ENCODE measurements at regions not wholly inside any gene's neighbourhood (a gene's known extent, or its start where the extent isn't known, plus 50 kb on each side); places are given as distances from the start of the nearest gene placed in this dataset.
"Not testable (repeated sequence)": the region's sequence is repeated elsewhere in the genome, so short reads cannot be mapped to it uniquely, and the experiment has no call there.

DNA sequence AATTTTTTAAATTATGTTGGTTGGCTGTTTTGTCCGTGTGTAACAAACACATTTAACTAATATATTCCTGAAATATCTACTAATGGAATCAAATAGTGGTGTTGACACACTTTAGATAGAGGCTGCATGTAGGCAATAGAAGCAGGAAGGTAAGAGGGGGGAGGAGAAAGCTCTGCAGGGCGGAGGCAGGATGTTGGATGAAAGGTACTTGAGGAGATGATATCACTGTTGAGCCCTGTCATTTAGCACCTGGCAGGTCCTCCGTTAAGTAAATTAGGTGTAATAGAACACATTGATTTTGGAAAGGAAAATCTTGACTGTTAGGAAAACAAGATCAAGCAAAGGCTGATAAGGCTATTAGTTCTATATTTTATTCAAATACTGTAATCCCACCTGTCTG, 618.7 kb downstream of the PKHD1 start:
- Histone ChIP-seq H3K4me3 (ENCODE audit: low read depth in 1 of 2, low read length in 2 of 2) (no peak overlapping the region), H3K9me3 (ENCODE audit: control insufficient read depth in 1 of 2, low read length in 2 of 2) (no peaks in the 10 kb centered on the region), H3K27me3 (ENCODE audit: control insufficient read depth in 1 of 2, insufficient read depth in 2 of 2, low read length in 2 of 2) (no peaks in the 10 kb centered on the region), H3K36me3 (ENCODE audit: control insufficient read depth in 1 of 2, insufficient read depth in 2 of 2, low read length in 2 of 2) (no peaks in the 10 kb centered on the region), H3K27ac (ENCODE audit: low read depth, low read length) (no peak overlapping the region), H3K9ac (ENCODE audit: low read depth in 1 of 2, low read length in 2 of 2) (no peak overlapping the region), H3K4me1 (ENCODE audit: control insufficient read depth in 1 of 2, insufficient read depth in 2 of 2, low read length in 2 of 2) (no peaks in the 10 kb centered on the region)

DNA sequence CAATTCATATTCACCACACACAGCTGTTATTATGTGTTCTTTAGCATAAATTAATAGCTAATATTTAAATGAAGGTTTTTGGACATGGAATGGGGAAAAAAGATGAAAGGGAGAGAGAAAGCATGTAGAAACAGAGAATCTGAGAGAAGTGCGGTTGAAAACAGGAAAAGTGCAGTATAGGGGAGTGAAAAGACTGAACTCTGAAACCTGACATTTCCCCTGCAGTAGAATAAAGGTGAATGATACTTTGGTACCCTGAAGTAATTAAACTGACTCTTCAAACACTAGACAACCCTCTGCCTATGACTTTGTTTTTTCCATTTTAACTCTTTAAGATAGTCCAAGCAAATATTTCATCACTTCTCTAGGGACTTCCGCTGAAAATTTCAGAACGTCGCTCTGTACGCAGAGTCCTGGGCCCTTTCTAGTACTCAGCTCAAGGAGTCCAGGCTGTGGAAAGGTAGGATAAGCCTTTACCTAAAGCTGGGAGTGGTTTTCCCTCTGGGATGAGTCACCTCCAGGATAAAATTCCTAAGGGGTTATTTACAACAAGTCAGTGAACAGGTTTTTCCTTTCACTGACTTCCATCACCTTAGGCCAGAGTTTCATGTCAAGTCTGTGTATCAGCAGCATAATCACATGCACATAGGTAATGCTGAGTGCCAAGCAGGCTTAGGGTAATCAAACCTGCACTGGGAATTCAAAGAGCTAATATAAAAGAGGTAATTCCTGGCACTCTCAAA, 614.5 kb downstream of the PKHD1 start:
- H3K27ac ChIP-seq (ENCODE audit: low read depth, low read length) = no peak overlapping the region
- H3K4me1 ChIP-seq (ENCODE audit: control insufficient read depth in 1 of 2, insufficient read depth in 2 of 2, low read length in 2 of 2) = no peaks in the 10 kb centered on the region
- H3K36me3 ChIP-seq (ENCODE audit: control insufficient read depth in 1 of 2, insufficient read depth in 2 of 2, low read length in 2 of 2) = no peaks in the 10 kb centered on the region
- no peaks in the 10 kb centered on the region for H3K9me3 ChIP-seq (ENCODE audit: control insufficient read depth in 1 of 2, low read length in 2 of 2)
- no peak overlapping the region for H3K9ac ChIP-seq (ENCODE audit: low read depth in 1 of 2, low read length in 2 of 2)
- no peak overlapping the region for H3K4me3 ChIP-seq (ENCODE audit: low read depth in 1 of 2, low read length in 2 of 2)
- no peaks in the 10 kb centered on the region for H3K27me3 ChIP-seq (ENCODE audit: control insufficient read depth in 1 of 2, insufficient read depth in 2 of 2, low read length in 2 of 2)

DNA sequence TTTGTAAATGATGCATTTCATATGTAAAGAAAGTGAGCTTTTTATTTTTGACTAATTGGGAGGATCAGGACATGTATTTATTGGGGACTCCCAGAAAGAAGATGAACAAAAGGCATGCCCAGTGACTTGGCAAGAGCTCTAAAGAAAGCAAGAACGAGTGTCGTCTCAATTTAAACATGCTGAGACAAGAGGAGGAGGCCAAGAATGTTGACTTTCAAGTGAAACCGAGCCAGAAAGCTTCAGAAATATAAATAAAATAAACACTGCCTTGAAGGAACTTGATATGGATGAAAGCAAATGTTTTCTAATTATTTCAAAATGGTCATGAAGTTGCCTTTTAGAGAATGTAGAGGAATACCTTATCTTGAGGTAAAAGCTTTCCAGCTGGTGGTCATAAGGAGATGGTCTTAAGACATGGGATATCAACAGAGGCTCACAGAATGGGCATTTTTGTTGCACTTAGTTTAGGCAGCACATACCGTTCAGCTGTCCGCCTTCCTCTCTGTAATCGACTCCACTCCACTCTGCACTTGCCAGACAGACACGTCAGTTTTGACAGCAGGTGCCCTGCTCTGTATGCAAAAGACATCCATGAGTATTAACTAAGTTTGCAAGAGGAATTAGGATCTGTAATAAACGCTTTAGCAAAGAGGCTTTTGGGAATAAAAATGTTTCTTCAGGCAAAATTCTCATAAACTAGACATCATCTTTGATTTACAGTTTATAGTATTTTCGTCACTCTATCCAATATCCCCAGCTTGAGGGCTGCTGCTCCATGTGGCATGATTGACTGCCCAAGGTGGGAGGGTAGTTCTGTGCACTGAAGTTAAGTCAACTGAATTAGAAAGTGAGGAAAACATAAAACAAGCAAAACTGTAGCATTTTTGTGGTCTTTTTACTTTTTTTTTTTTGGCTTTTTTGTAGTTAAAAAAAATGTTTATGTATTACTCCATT, 613.1 kb downstream of the PKHD1 start:
- Histone ChIP-seq H3K9me3 (ENCODE audit: control insufficient read depth in 1 of 2, low read length in 2 of 2) (no peaks in the 10 kb centered on the region), H3K9ac (ENCODE audit: low read depth in 1 of 2, low read length in 2 of 2) (no peak overlapping the region), H3K4me1 (ENCODE audit: control insufficient read depth in 1 of 2, insufficient read depth in 2 of 2, low read length in 2 of 2) (no peaks in the 10 kb centered on the region), H3K4me3 (ENCODE audit: low read depth in 1 of 2, low read length in 2 of 2) (no peak overlapping the region), H3K27me3 (ENCODE audit: control insufficient read depth in 1 of 2, insufficient read depth in 2 of 2, low read length in 2 of 2) (no peaks in the 10 kb centered on the region), H3K36me3 (ENCODE audit: control insufficient read depth in 1 of 2, insufficient read depth in 2 of 2, low read length in 2 of 2) (no peaks in the 10 kb centered on the region), H3K27ac (ENCODE audit: low read depth, low read length) (no peak overlapping the region)

DNA sequence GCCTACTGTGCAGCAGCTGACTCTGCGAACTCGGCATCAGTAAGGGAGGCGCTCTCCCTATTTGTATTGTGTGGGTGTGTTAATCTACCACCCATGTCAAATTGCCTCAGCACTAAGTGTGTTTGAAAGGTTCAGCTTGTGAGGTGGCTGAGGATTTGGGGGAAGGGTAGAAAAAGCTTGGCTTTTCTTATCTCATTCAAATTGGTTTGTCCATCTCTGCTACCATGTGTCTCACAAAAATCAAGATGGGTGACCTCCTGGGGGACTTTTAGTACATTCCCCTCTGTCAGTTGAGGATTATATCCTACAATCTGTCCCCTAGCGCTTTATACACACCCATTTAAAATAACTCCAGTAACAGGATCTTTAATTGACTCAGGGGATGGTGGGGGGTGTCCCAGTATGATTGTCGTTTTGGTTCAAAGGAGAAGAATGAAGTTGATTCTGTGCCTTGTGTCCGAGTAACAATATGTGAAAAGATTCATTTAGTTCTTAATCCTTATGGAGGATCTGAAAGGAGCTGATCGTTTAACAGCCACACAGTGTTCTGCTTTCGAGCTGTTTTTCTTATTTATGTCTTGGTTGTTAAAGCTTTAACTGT, 609.6 kb downstream of the PKHD1 start:
- no peak overlapping the region for H3K27ac ChIP-seq (ENCODE audit: low read depth, low read length)
- no peak overlapping the region for H3K9ac ChIP-seq (ENCODE audit: low read depth in 1 of 2, low read length in 2 of 2)
- no peaks in the 10 kb centered on the region for H3K4me1 ChIP-seq (ENCODE audit: control insufficient read depth in 1 of 2, insufficient read depth in 2 of 2, low read length in 2 of 2)
- no peaks in the 10 kb centered on the region for H3K9me3 ChIP-seq (ENCODE audit: control insufficient read depth in 1 of 2, low read length in 2 of 2)
- no peaks in the 10 kb centered on the region for H3K27me3 ChIP-seq (ENCODE audit: control insufficient read depth in 1 of 2, insufficient read depth in 2 of 2, low read length in 2 of 2)
- no peaks in the 10 kb centered on the region for H3K36me3 ChIP-seq (ENCODE audit: control insufficient read depth in 1 of 2, insufficient read depth in 2 of 2, low read length in 2 of 2)
- no peak overlapping the region for H3K4me3 ChIP-seq (ENCODE audit: low read depth in 1 of 2, low read length in 2 of 2)

DNA sequence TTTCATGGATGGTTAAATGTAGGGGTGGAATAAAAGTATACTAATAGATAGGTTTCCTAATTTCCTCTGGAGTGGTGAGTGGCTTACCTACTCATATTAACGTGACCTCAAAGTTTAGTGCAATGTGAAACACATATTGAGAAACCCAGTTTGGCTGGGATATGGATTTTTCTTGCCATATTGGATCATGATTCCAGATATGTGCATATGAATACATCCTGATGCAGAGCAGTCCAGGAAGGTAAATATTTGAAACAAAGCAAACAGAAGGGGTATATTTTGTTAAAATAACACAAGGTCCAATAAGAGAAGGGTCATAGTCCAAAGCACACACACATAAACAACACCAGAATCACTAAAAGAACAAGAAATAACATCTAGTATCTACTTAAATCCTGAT, 608.1 kb downstream of the PKHD1 start:
- Histone ChIP-seq H3K27ac (ENCODE audit: low read depth, low read length) (no peak overlapping the region), H3K9me3 (ENCODE audit: control insufficient read depth in 1 of 2, low read length in 2 of 2) (no peaks in the 10 kb centered on the region), H3K4me3 (ENCODE audit: low read depth in 1 of 2, low read length in 2 of 2) (no peak overlapping the region), H3K9ac (ENCODE audit: low read depth in 1 of 2, low read length in 2 of 2) (no peak overlapping the region), H3K4me1 (ENCODE audit: control insufficient read depth in 1 of 2, insufficient read depth in 2 of 2, low read length in 2 of 2) (no peaks in the 10 kb centered on the region), H3K27me3 (ENCODE audit: control insufficient read depth in 1 of 2, insufficient read depth in 2 of 2, low read length in 2 of 2) (no peaks in the 10 kb centered on the region), H3K36me3 (ENCODE audit: control insufficient read depth in 1 of 2, insufficient read depth in 2 of 2, low read length in 2 of 2) (no peaks in the 10 kb centered on the region)

DNA sequence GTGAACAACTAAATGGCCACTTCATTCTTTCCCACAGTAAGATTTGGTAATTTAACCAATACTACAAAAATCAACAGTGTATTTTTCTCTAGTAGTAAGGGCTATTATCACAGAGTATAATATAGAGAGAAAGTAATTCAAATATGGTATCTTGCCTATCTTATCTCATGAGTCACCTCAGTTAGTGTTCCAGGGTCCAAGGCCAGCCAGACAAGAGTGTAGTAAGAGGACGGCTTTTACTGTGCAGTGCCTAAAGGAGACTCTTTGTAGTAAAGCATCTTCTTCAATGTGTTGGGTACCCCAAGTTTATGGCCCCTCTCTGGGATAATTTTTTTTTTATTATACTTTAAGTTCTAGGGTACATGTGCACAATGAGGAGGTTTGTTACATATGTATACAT, 607.4 kb downstream of the PKHD1 start:
- Histone ChIP-seq H3K27me3 (ENCODE audit: control insufficient read depth in 1 of 2, insufficient read depth in 2 of 2, low read length in 2 of 2) (no peaks in the 10 kb centered on the region), H3K4me3 (ENCODE audit: low read depth in 1 of 2, low read length in 2 of 2) (no peak overlapping the region), H3K9ac (ENCODE audit: low read depth in 1 of 2, low read length in 2 of 2) (no peak overlapping the region), H3K4me1 (ENCODE audit: control insufficient read depth in 1 of 2, insufficient read depth in 2 of 2, low read length in 2 of 2) (no peaks in the 10 kb centered on the region), H3K27ac (ENCODE audit: low read depth, low read length) (no peak overlapping the region), H3K36me3 (ENCODE audit: control insufficient read depth in 1 of 2, insufficient read depth in 2 of 2, low read length in 2 of 2) (no peaks in the 10 kb centered on the region), H3K9me3 (ENCODE audit: control insufficient read depth in 1 of 2, low read length in 2 of 2) (no peaks in the 10 kb centered on the region)

DNA sequence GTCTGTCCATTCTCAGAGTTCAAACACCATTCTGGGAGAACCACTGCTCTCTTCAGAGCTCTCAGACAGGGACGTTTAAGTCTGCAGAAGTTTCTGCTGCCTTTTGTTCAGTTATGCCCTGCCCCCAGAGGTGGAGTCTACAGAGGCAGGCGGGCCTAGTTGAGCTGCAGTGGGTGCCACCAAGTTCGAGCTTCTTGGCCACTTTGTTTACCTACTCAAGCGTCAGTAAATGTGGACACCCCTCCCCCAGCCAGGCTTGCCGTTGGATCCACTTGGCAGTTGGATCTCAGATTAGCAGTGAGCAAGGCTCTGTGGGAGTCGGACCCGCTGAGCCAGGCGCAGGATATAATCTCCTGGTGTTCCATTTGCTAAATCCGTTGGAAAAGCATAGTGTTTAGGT, 601.5 kb downstream of the PKHD1 start:
- not testable (repeated sequence) for H3K9ac ChIP-seq (ENCODE audit: low read depth in 1 of 2, low read length in 2 of 2); H3K4me3 ChIP-seq (ENCODE audit: low read depth in 1 of 2, low read length in 2 of 2); H3K27me3 ChIP-seq (ENCODE audit: control insufficient read depth in 1 of 2, insufficient read depth in 2 of 2, low read length in 2 of 2); H3K9me3 ChIP-seq (ENCODE audit: control insufficient read depth in 1 of 2, low read length in 2 of 2); H3K27ac ChIP-seq (ENCODE audit: low read depth, low read length); H3K36me3 ChIP-seq (ENCODE audit: control insufficient read depth in 1 of 2, insufficient read depth in 2 of 2, low read length in 2 of 2); H3K4me1 ChIP-seq (ENCODE audit: control insufficient read depth in 1 of 2, insufficient read depth in 2 of 2, low read length in 2 of 2)

DNA sequence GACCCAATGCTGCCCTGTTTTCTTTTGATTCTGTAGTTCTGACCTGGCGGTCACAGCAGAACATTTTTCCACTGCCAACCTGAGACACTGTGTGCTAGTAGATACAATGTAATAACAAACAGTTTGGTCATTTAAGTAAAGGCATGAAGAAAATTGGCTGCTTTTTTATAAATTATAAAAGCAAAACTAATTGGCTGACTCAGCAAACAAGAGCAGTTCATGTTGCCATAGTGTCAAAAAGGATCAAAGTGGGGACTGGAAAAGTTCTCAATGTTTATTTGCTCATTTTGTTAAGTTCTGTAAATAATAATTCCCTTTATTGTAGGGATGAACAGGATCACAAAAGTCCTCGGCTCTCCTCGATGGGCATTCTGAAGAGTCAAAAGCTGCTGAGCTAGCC, 599.5 kb downstream of the PKHD1 start:
- H3K27ac ChIP-seq (ENCODE audit: low read depth, low read length) = no peak overlapping the region
- no peaks in the 10 kb centered on the region for H3K4me1 ChIP-seq (ENCODE audit: control insufficient read depth in 1 of 2, insufficient read depth in 2 of 2, low read length in 2 of 2)
- no peaks in the 10 kb centered on the region for H3K27me3 ChIP-seq (ENCODE audit: control insufficient read depth in 1 of 2, insufficient read depth in 2 of 2, low read length in 2 of 2)
- H3K9ac ChIP-seq (ENCODE audit: low read depth in 1 of 2, low read length in 2 of 2) = no peak overlapping the region
- H3K4me3 ChIP-seq (ENCODE audit: low read depth in 1 of 2, low read length in 2 of 2) = no peak overlapping the region
- no peaks in the 10 kb centered on the region for H3K36me3 ChIP-seq (ENCODE audit: control insufficient read depth in 1 of 2, insufficient read depth in 2 of 2, low read length in 2 of 2)
- no peaks in the 10 kb centered on the region for H3K9me3 ChIP-seq (ENCODE audit: control insufficient read depth in 1 of 2, low read length in 2 of 2)

DNA sequence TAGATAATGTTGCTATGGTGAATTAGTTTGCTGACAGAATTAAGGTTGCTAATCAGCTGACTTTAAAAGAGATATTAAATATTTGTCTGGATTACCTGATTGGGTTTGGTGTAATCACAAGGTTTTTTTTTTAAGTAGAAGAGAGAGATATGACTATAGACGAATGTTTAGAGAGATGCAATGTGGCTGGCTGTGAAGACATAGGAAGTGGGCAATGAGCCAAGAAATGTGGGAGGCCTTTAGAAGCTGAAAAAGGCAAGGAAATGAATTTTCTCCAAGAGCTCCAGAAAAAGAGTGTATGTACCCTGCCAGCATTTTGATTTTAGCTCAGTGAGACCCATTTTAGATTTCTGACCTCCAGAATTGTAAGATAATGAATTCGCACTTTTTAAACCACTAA, 598.3 kb downstream of the PKHD1 start:
- no peaks in the 10 kb centered on the region for H3K36me3 ChIP-seq (ENCODE audit: control insufficient read depth in 1 of 2, insufficient read depth in 2 of 2, low read length in 2 of 2)
- H3K9ac ChIP-seq (ENCODE audit: low read depth in 1 of 2, low read length in 2 of 2) = no peak overlapping the region
- no peak overlapping the region for H3K27ac ChIP-seq (ENCODE audit: low read depth, low read length)
- H3K4me1 ChIP-seq (ENCODE audit: control insufficient read depth in 1 of 2, insufficient read depth in 2 of 2, low read length in 2 of 2) = no peaks in the 10 kb centered on the region
- H3K9me3 ChIP-seq (ENCODE audit: control insufficient read depth in 1 of 2, low read length in 2 of 2) = no peaks in the 10 kb centered on the region
- H3K27me3 ChIP-seq (ENCODE audit: control insufficient read depth in 1 of 2, insufficient read depth in 2 of 2, low read length in 2 of 2) = no peaks in the 10 kb centered on the region
- no peak overlapping the region for H3K4me3 ChIP-seq (ENCODE audit: low read depth in 1 of 2, low read length in 2 of 2)

DNA sequence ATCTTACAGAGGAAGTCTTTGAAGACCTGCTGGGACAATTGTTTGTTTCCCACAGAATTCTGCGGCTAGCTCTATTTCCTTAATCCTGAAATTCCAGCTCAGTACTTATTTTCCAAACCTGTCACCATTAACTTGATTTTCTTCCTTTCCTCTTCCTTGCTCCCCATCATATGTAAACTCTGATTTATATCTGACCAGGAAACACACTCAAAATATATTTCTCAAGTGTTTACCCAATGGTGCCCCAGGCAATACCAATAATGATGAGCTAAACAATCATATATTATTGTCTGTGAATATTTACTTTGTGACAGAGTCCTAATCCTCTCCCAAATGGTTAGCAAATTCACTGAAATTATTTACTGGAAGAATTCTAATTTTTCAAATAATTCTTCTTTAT, 597.3 kb downstream of the PKHD1 start:
- Histone ChIP-seq H3K27ac (ENCODE audit: low read depth, low read length) (no peak overlapping the region), H3K36me3 (ENCODE audit: control insufficient read depth in 1 of 2, insufficient read depth in 2 of 2, low read length in 2 of 2) (no peaks in the 10 kb centered on the region), H3K4me1 (ENCODE audit: control insufficient read depth in 1 of 2, insufficient read depth in 2 of 2, low read length in 2 of 2) (no peaks in the 10 kb centered on the region), H3K9ac (ENCODE audit: low read depth in 1 of 2, low read length in 2 of 2) (no peak overlapping the region), H3K27me3 (ENCODE audit: control insufficient read depth in 1 of 2, insufficient read depth in 2 of 2, low read length in 2 of 2) (no peaks in the 10 kb centered on the region), H3K9me3 (ENCODE audit: control insufficient read depth in 1 of 2, low read length in 2 of 2) (no peaks in the 10 kb centered on the region), H3K4me3 (ENCODE audit: low read depth in 1 of 2, low read length in 2 of 2) (no peak overlapping the region)

All from duodenal mucosa (tissue), 2 donors.